Central memory CD8-positive, alpha-beta T cell (primary cell): ENCODE measurements at regions not wholly inside any gene's neighbourhood (a gene's known extent, or its start where the extent isn't known, plus 50 kb on each side); places are given as distances from the start of the nearest gene placed in this dataset.

Source experiments
- ATAC-seq: fragments of 150-1000 bp; cut with Tn5 transposase; replicated peaks from 2 replicates; pipeline ENCODE4 v1.10.0; 2022; ENCODE audit warnings: mild to moderate bottlenecking, moderate FRiP score, moderate number of reproducible peaks; ENCODE audit not compliant: poor library complexity, severe bottlenecking; ENCODE audit errors: extremely low read depth
- DNase-seq, 2 donors: peaks; one replicate each; pipeline ENCODE4 v3.0.0; 2021; ENCODE audit warnings: low spot score in 2 of 2
- H3K27ac Mint-ChIP-seq: one replicate; pipeline ENCODE4 v1.8.0; 2022; ENCODE audit warnings: low read depth, mild to moderate bottlenecking, moderate library complexity, mixed read lengths
- H3K27me3 Mint-ChIP-seq: one replicate; pipeline ENCODE4 v1.8.0; 2022; ENCODE audit warnings: mixed read lengths
- H3K36me3 Mint-ChIP-seq: one replicate; pipeline ENCODE4 v1.8.0; 2022; ENCODE audit warnings: mild to moderate bottlenecking, moderate library complexity, mixed read lengths; ENCODE audit not compliant: insufficient read depth
- H3K4me1 Mint-ChIP-seq: one replicate; pipeline ENCODE4 v1.8.0; 2022; ENCODE audit warnings: mixed read lengths
- H3K4me3 Mint-ChIP-seq: one replicate; pipeline ENCODE4 v1.8.0; 2022; ENCODE audit warnings: mild to moderate bottlenecking, moderate library complexity, mixed read lengths
- H3K9me3 Mint-ChIP-seq: one replicate; pipeline ENCODE4 v1.8.0; 2022; ENCODE audit warnings: mixed read lengths

DNA sequence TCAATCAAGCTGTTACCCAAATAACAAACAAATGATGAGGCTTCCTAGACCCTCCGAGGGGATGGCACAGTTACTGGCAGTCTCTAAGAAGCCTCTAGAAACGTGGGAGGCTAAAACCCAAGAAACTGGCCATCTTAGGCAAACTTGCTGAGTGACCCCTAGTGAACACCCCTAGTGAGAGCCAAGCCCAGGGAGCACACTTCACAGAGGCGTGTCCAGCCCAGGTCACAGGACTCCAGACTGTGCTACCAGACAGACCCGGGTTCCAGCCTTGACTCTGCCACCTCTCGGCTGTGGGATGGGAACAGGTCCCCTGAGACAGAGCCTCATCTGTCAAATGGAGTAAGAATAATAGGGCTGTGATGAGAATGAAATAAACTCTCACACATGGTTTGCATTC is 83.5 kb upstream of the ASAP2 start:
- no peaks in the 10 kb centered on the region for H3K36me3 Mint-ChIP-seq
- H3K4me3 Mint-ChIP-seq: no peak overlapping the region
- H3K27ac Mint-ChIP-seq: no peak overlapping the region
- DNase-seq (no peak), ATAC-seq (no peak)
- peaks cover 37% of the 10 kb centered on the region for H3K27me3 Mint-ChIP-seq
- H3K9me3 Mint-ChIP-seq: peaks cover 6% of the 10 kb centered on the region
- H3K4me1 Mint-ChIP-seq: no peaks in the 10 kb centered on the region

DNA sequence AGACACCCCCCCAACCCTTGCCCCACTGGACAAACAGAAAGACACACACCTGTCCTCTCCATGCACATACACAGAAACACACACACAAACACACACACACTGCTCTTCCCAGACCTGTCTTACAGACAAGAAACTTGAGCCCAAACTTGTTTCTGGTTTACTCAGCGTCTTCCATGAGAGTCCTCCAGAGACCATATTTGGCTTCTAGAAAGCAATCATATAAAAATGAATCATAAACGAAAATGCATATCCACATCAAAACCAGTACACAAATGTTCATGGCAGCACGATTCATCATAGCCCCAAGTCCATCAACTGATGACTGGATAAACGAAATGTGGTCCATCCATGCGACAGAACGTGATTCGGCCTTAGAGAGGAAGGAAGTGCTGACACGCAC is 84.2 kb upstream of the ASAP2 start:
- ATAC-seq: no peak
- H3K9me3 Mint-ChIP-seq: peaks cover 6% of the 10 kb centered on the region
- no peak overlapping the region for H3K4me3 Mint-ChIP-seq
- no peak for DNase-seq
- peaks cover 44% of the 10 kb centered on the region for H3K27me3 Mint-ChIP-seq
- H3K36me3 Mint-ChIP-seq: no peaks in the 10 kb centered on the region
- no peaks in the 10 kb centered on the region for H3K4me1 Mint-ChIP-seq
- H3K27ac Mint-ChIP-seq: no peak overlapping the region

DNA sequence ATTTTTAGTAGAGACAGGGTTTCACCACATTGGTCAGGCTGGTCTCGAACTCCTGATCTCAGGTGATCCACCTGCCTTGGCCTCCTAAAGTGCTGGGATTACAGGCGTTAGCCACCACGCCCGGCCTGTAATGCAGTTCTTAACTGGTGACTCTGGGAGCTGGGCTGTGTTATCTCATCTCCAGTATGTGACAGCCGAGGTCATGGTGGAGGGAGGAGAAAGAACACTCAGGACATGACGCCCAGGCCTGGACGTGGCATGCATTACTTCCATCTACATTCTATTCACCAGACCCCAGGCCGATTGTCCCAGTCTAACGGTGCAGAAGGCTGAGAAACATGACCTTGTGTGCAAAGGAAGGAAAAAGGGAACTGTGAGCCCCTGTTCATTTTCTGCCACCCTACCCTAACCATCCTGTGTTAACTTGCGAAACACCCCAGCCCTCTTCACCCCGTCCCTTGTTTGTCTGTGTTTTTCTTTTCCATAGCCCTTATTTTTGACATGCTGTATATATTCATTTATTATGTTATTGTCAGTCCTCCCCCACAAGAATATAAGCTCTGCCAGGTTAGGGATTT is 88.1 kb upstream of the ASAP2 start:
- no peak overlapping the region for H3K27ac Mint-ChIP-seq
- no peak overlapping the region for H3K4me3 Mint-ChIP-seq
- H3K36me3 Mint-ChIP-seq: no peaks in the 10 kb centered on the region
- DNase-seq: no peak
- no peak for ATAC-seq
- H3K4me1 Mint-ChIP-seq: no peaks in the 10 kb centered on the region
- H3K27me3 Mint-ChIP-seq: peaks cover 24% of the 10 kb centered on the region
- no peaks in the 10 kb centered on the region for H3K9me3 Mint-ChIP-seq

DNA sequence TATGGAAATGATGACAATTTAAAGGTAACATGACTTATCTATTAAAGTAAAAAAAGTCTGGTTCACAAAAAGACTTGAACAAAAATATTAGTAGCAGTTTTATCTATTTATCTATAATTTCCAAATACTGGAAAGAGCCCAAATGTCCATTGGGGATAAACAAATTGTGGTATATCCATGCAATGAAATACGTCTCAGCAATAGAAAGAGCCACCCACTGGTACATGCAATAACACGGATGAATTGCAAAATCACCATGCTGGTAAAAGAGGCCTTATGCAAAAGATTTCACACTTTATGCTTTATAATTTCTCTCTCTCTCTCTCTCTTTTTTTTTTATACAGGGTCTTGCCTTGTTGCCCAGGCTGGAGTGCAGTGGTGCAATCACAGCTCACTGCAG is 91.4 kb upstream of the ASAP2 start:
- ATAC-seq: no peak
- H3K9me3 Mint-ChIP-seq: no peaks in the 10 kb centered on the region
- no peaks in the 10 kb centered on the region for H3K4me1 Mint-ChIP-seq
- peaks cover 39% of the 10 kb centered on the region for H3K27me3 Mint-ChIP-seq
- no peak overlapping the region for H3K4me3 Mint-ChIP-seq
- DNase-seq: no peak
- H3K27ac Mint-ChIP-seq: no peak overlapping the region
- H3K36me3 Mint-ChIP-seq: no peaks in the 10 kb centered on the region

DNA sequence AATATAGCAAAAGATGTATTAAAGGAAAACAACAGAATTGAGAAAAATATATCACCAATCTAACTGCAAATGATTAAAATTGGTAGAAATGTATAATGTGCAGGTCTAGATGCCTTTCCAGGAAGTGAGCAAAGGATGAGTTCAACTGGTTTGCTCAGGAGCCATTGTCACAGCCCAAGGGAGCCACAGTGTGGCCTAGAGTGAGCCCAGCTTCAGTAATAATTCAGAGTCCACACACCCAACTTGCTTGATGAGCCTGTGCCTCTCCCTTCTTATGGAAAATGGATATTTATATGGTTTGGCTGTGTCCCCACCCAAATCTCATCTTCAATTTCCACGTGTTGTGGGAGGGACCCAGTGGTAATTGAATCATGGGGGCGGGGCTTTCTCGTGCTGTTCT is 92.2 kb upstream of the ASAP2 start:
- no peak overlapping the region for H3K27ac Mint-ChIP-seq
- H3K9me3 Mint-ChIP-seq: no peaks in the 10 kb centered on the region
- DNase-seq: no peak
- H3K4me1 Mint-ChIP-seq: no peaks in the 10 kb centered on the region
- H3K4me3 Mint-ChIP-seq: no peak overlapping the region
- ATAC-seq: no peak
- H3K36me3 Mint-ChIP-seq: no peaks in the 10 kb centered on the region
- peaks cover 38% of the 10 kb centered on the region for H3K27me3 Mint-ChIP-seq

DNA sequence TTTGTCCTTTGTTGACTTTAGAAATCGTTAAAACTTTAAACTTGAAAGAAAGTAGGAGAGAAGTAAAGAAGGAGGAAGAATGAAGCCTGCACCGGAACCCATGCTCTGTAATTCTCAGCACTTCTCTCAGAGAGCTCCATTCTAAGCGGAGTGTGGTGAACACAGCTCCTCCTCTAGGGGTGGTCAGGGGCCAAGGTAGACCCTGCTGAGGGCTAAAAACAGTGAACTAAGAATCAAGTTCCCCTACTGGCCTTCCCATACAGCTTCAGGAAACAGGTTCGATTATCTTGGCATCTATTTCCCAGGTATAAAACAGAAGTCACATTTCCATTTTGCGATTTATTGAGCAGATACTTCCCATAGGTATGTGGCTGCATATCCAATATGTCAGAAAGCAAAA is 92.7 kb upstream of the ASAP2 start:
- H3K27ac Mint-ChIP-seq: no peak overlapping the region
- no peak for DNase-seq
- peaks cover 32% of the 10 kb centered on the region for H3K27me3 Mint-ChIP-seq
- no peak for ATAC-seq
- no peaks in the 10 kb centered on the region for H3K9me3 Mint-ChIP-seq
- H3K4me3 Mint-ChIP-seq: no peak overlapping the region
- no peaks in the 10 kb centered on the region for H3K4me1 Mint-ChIP-seq
- no peaks in the 10 kb centered on the region for H3K36me3 Mint-ChIP-seq

DNA sequence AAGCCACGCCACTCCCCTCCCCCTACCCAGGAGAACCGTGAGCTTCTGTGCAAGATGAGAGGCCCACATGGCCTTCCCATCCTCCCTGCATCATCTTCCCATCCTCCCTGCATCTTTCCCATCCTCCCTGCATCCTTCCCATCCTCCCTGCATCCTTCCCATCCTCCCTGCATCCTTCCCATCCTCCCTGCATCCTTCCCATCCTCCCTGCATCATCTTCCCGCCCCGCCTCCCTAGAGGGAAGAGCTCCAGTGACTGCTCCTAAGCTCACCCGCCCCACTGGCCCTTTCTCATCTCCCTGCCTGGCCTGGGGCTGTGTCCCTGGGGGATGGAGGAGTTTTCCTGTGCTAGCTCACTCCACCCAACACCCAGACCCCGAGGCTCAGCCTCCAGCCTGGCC is 93.3 kb upstream of the ASAP2 start:
- H3K9me3 Mint-ChIP-seq: no peaks in the 10 kb centered on the region
- peaks cover 27% of the 10 kb centered on the region for H3K27me3 Mint-ChIP-seq

DNA sequence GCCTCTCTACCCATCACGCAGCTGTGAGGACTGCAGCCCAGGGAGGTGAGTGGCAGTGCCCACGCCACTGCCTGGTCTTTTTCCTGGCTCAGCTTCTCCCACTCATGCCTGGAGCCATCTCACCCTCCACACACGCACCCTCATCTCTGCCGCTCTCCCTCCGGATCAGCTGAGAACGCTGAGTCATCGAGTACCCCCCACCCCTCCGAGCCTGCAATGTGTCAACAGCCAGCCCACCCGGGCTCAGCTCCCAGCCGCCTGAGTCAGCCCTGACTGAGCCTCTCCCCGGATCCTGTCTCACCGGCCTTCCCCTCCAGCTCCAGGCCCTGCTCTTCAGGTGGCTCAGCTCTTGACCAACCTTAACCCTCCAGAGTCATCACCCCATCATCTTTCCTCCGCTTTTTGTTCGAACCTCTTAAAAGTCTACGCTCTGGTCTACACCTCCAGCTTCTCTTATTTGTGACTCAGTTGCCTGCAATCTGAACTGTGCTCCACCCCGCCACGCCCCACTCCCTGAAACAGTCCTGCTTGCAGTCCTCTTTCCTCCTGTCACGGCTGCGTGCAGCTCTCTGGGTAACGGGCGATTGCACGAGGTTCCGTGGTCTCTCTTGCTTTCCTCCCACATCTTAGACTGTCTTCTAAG is 94.4 kb upstream of the ASAP2 start:
- Mint-ChIP-seq H3K27ac (no peak overlapping the region), H3K27me3 (peaks cover 18% of the 10 kb centered on the region), H3K4me1 (no peaks in the 10 kb centered on the region), H3K4me3 (no peak overlapping the region), H3K9me3 (no peaks in the 10 kb centered on the region), H3K36me3 (no peaks in the 10 kb centered on the region)
- ATAC-seq: no peak
- DNase-seq: no peak

More for the DNA sequence above, 93.3 kb upstream of the ASAP2 start:
- no peak for DNase-seq
- no peaks in the 10 kb centered on the region for H3K4me1 Mint-ChIP-seq
- no peak for ATAC-seq
- no peaks in the 10 kb centered on the region for H3K36me3 Mint-ChIP-seq
- H3K27ac Mint-ChIP-seq: no peak overlapping the region
- no peak overlapping the region for H3K4me3 Mint-ChIP-seq

DNA sequence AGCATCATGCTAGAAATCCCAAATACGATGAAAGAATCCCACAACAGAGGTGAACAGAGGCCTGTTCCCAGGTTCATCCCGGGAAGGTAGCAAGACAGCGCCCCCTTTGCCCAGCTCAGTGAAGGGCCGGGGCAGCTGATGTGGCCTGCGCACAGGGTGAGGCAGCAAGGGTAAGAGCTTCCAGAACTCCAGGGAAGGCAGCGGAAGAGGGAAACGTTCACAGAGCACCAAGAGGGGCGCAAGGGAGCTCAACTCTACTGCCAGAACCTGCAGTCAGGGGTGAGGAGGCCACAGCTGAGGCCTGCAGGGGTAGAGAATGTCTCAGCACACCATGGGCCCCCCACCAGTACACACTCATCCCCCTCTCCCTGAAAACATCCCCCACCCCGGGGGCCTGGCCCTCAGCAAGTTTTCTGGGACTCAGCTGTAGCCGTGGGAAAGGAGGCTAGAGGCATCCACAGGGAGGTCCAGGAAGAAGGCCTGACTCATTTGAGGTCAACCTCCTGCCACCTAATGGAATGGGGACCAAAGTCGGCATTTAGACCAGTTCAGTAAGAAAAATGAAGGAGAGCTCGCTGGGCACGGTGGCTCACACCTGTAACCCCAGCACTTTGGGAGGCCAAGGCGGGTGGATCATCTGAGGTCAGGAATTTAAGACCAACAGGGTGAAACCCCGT is 95.6 kb upstream of the ASAP2 start:
- Mint-ChIP-seq H3K27ac (no peak overlapping the region), H3K36me3 (no peaks in the 10 kb centered on the region), H3K4me3 (no peak overlapping the region), H3K4me1 (no peaks in the 10 kb centered on the region), H3K27me3 (peaks cover 18% of the 10 kb centered on the region), H3K9me3 (no peaks in the 10 kb centered on the region)
- DNase-seq (no peak), ATAC-seq (no peak)

DNA sequence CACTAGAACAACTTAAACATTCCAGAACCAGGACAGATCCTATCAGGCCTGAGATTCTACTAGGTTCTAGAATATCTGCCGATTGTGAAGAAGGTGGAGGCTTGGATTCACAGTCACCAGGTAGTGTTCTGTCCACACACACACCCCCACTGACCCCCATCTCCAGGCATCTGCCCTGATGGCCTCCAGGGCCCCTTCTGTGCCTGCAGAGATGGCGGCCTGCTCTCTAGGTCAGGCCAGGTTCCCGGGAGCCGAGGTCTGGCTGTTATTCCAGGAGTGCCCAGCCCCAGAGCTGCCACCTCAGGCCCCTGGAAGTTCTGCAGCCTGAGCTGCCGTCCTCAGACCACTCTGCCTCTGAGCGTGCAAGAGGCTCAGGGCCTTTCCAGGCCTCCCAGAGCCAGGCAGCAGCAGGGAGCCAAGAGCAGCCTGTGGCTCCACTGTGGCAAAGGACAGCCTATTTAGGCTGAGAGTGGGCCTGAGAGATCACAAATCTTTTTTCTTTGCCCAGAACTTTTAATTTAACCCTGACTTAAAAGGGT is 96.2 kb upstream of the ASAP2 start:
- Mint-ChIP-seq H3K4me3 (no peak overlapping the region), H3K27ac (no peak overlapping the region), H3K9me3 (no peaks in the 10 kb centered on the region), H3K4me1 (no peaks in the 10 kb centered on the region), H3K27me3 (peaks cover 18% of the 10 kb centered on the region), H3K36me3 (no peaks in the 10 kb centered on the region)
- ATAC-seq: no peak
- DNase-seq: no peak

DNA sequence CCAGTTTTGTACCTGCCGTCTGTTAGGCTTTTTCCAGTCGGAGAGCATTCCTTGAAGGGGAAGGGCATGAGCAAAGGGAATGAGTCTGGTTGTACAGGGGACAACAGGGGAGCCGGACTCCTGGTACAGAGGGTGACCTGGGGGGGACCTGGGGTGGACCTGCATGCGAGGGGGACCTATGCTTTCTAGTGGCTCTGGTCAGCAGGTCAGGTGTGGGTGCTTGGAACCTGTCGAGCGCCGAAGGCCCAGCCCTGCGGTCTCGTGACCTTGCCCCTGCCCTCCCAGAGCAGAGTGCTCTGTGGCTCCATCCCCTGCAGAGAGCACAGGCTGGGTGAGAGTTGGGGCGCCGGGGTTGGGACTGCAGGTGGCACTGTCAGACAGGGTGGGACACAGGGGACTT is 96.7 kb upstream of the ASAP2 start:
- Mint-ChIP-seq H3K4me1 (no peaks in the 10 kb centered on the region), H3K4me3 (no peak overlapping the region), H3K27ac (no peak overlapping the region), H3K27me3 (peaks cover 18% of the 10 kb centered on the region), H3K9me3 (no peaks in the 10 kb centered on the region), H3K36me3 (no peaks in the 10 kb centered on the region)
- ATAC-seq (no peak), DNase-seq (no peak)

DNA sequence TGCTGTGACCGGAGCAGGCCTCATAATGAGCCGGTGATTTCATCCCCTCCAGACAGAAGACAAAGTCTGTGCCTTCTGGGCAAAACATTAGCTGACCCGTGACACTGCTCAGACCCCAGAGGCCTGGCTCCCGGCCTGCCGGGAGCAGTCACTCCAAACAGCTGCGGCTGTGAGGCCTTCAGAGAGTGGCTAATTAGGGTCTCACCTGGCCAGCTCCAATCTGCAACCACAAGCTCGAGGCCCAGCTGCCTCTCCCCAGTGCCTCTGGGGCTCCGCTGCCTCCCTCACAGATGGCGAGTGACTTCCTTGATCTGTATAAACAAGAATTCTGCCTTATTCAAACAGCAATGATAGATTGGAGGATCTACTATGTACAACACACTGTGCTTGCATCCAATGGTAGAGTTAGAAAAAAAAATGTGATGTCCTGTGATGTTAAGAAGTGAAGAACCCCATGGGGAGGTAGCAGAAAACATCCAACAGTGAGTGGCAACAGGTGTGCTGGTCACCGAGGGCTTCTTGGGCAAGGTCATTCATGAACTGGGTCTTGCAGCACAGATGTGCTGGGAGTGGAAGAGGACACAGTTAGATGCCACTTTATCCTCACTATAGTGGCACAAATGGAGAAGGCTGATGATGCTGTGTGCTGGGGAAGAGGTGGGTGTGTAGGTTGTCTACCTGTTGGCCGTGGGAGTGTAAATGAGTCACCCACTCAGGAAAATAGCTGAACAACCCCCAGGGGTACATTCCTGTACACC is 98.2 kb upstream of the ASAP2 start:
- H3K4me1 Mint-ChIP-seq: no peaks in the 10 kb centered on the region
- no peak for ATAC-seq
- DNase-seq: no peak
- H3K27me3 Mint-ChIP-seq: peaks cover 16% of the 10 kb centered on the region
- no peak overlapping the region for H3K4me3 Mint-ChIP-seq
- H3K36me3 Mint-ChIP-seq: no peaks in the 10 kb centered on the region
- no peak overlapping the region for H3K27ac Mint-ChIP-seq
- H3K9me3 Mint-ChIP-seq: no peaks in the 10 kb centered on the region
